CD8-positive, alpha-beta memory T cell (primary cell): ENCODE measurements at regions not wholly inside any gene's neighbourhood (a gene's known extent, or its start where the extent isn't known, plus 50 kb on each side); places are given as distances from the start of the nearest gene placed in this dataset.
A peak's percentile ranks its signal among the peaks of the same experiment; 100 is the strongest.

Experiments
- CTCF ChIA-PET: fragments of 350-600 bp; sonication (Branson Sonifier 250); formaldehyde crosslinking; loops from one replicate; lab custom pipeline; 2021; ENCODE audit warnings: antibody characterized with exemption; lab: Charles Lee
- POLR2A ChIA-PET: fragments of 350-600 bp; sonication (Branson Sonifier 250); formaldehyde crosslinking; loops from one replicate; lab custom pipeline; 2021; ENCODE audit warnings: antibody characterized with exemption; lab: Charles Lee
- DNase-seq, 5 donors: peaks; one replicate each; pipeline versions ENCODE4 v3.0.0 to v3.0.0-alpha.2; 2020 to 2022; ENCODE audit warnings: mixed read lengths in 1 of 5
- H3K27ac ChIP-seq: one replicate; pipeline ENCODE4 v1.7.0; 2013; ENCODE audit warnings: low read depth, mild to moderate bottlenecking, low read length, moderate library complexity
- H3K27me3 ChIP-seq: 2 replicates; pipeline ENCODE4 v1.7.0; 2013; ENCODE audit warnings: low read length, mild to moderate bottlenecking; ENCODE audit not compliant: insufficient read depth, poor library complexity, severe bottlenecking
- H3K36me3 ChIP-seq: 2 replicates; pipeline ENCODE4 v1.7.0; 2013; ENCODE audit warnings: mild to moderate bottlenecking, low read length, moderate library complexity; ENCODE audit not compliant: insufficient read depth
- H3K4me1 ChIP-seq: 2 replicates; pipeline ENCODE4 v1.7.0; 2013; ENCODE audit warnings: mild to moderate bottlenecking, low read length, moderate library complexity; ENCODE audit not compliant: insufficient read depth
- H3K4me3 ChIP-seq: 2 replicates; pipeline ENCODE4 v1.7.0; 2013; ENCODE audit warnings: mild to moderate bottlenecking, low read length
- H3K9me3 ChIP-seq: 2 replicates; pipeline ENCODE4 v1.7.0; 2013; ENCODE audit warnings: mild to moderate bottlenecking, low read length
- H3K27ac Mint-ChIP-seq, 8 donors: one replicate each; pipeline ENCODE4 v1.8.0; 2020 to 2021; ENCODE audit warnings: mixed read lengths in 8 of 8, mild to moderate bottlenecking in 6 of 8, inconsistent platforms in 3 of 8, moderate library complexity in 3 of 8
- H3K27me3 Mint-ChIP-seq, 2 donors: one replicate each; pipeline ENCODE4 v1.8.0; 2020 to 2021; ENCODE audit warnings: mixed read lengths in 2 of 2, mild to moderate bottlenecking in 1 of 2, moderate library complexity in 1 of 2
- H3K36me3 Mint-ChIP-seq, 3 donors: one replicate each; pipeline ENCODE4 v1.8.0; 2020 to 2021; ENCODE audit warnings: mixed read lengths in 3 of 3, inconsistent platforms in 1 of 3, mild to moderate bottlenecking in 1 of 3
- H3K4me1 Mint-ChIP-seq, 3 donors: one replicate each; pipeline ENCODE4 v1.8.0; 2020 to 2021; ENCODE audit warnings: mixed read lengths in 3 of 3, inconsistent platforms in 1 of 3, mild to moderate bottlenecking in 1 of 3
- H3K4me3 Mint-ChIP-seq, 7 donors: one replicate each; pipeline ENCODE4 v1.8.0; 2020 to 2021; ENCODE audit warnings: mixed read lengths in 7 of 7, mild to moderate bottlenecking in 6 of 7, moderate library complexity in 4 of 7, inconsistent platforms in 2 of 7
- H3K9me3 Mint-ChIP-seq, 5 donors: one replicate each; pipeline ENCODE4 v1.8.0; 2020 to 2022; ENCODE audit warnings: mixed read lengths in 5 of 5, mild to moderate bottlenecking in 3 of 5, moderate library complexity in 2 of 5, inconsistent platforms in 1 of 5

DNA sequence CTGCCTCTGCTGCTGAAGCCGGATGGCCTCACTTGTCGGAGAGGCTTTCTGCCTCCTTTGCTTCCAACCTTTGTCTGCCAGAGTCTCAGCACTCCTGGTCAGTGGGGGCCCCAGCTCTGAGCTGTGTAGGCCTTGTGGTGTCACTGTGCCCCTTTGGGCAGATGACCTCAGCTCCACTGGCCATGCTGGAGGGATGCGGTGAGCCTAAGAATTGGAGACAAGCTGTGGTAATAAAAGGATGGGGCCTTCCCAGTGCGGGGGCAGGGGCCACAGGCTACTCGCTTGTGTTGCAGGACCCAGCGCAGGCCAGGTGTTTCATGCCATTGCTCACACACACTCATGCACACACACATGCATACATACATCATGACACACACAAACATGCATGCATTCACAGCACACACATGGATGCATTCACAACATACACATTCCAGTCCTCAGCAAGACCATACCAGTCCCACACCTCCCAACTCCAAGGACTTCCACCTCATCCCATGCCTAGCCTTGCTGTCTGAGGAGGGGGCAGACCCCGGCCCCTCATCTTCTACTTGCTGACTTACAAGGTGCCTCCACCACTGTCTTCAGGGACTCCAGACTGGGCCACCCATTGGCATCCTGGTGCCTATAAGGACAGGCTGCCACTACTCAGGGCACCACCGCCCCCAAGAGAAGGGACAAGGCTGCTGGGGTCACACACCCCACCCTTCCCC, 237.7 kb downstream of the SYK start:
- Mint-ChIP-seq H3K36me3 (no peaks in the 10 kb centered on the region), H3K27me3 (peaks cover 15 to 25% of the 10 kb centered on the region in 2 donors), H3K4me1 (peaks cover 19 to 23% (median 19%) of the 10 kb centered on the region in 3 donors), H3K27ac (no peak overlapping the region), H3K4me3 (peak overlapping the region in 1 of 7 donors; percentile 44), H3K9me3 (no peaks in the 10 kb centered on the region)
- DNase-seq, result no peak
- H3K9me3 ChIP-seq, result no peaks in the 10 kb centered on the region
- H3K27me3 ChIP-seq, result no peaks in the 10 kb centered on the region
- peaks cover 11% of the 10 kb centered on the region for H3K4me1 ChIP-seq
- no peaks in the 10 kb centered on the region for H3K36me3 ChIP-seq
- ChIA-PET POLR2A (no interaction called here), CTCF (no interaction called here)
- H3K27ac ChIP-seq, result no peak overlapping the region
- H3K4me3 ChIP-seq, result no peak overlapping the region

DNA sequence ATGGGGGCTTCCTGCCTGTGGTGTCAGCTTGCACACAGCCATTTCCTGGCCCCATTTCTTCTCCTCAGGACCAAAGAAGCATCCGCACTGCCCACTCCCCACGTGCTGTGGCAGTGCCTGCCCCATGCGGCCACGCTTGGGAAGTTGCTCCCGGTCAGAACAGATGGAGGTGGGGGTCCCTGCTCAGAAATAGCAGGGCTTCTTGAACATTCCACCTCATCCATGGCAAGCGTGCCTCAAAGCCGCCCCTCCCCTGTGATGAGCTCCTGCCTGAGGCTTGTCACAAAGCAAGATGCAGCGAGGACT, 238.2 kb downstream of the SYK start:
- peaks cover 16 to 28% of the 10 kb centered on the region in 2 donors for H3K27me3 Mint-ChIP-seq
- peak overlapping the region in 1 of 8 donors; percentile 67 for H3K27ac Mint-ChIP-seq
- no peak overlapping the region for H3K4me3 ChIP-seq
- no peaks in the 10 kb centered on the region for H3K36me3 ChIP-seq
- H3K9me3 Mint-ChIP-seq, result no peaks in the 10 kb centered on the region
- no peak for DNase-seq
- peaks cover 11% of the 10 kb centered on the region for H3K4me1 ChIP-seq
- H3K4me1 Mint-ChIP-seq, result peaks cover 19 to 23% (median 19%) of the 10 kb centered on the region in 3 donors
- ChIA-PET POLR2A (no interaction called here), CTCF (no interaction called here)
- H3K4me3 Mint-ChIP-seq, result no peak overlapping the region
- H3K27ac ChIP-seq, result no peak overlapping the region
- peaks cover 0 to 2% (median 0%) of the 10 kb centered on the region in 3 donors for H3K36me3 Mint-ChIP-seq
- peaks cover 2% of the 10 kb centered on the region for H3K27me3 ChIP-seq
- H3K9me3 ChIP-seq, result no peaks in the 10 kb centered on the region

DNA sequence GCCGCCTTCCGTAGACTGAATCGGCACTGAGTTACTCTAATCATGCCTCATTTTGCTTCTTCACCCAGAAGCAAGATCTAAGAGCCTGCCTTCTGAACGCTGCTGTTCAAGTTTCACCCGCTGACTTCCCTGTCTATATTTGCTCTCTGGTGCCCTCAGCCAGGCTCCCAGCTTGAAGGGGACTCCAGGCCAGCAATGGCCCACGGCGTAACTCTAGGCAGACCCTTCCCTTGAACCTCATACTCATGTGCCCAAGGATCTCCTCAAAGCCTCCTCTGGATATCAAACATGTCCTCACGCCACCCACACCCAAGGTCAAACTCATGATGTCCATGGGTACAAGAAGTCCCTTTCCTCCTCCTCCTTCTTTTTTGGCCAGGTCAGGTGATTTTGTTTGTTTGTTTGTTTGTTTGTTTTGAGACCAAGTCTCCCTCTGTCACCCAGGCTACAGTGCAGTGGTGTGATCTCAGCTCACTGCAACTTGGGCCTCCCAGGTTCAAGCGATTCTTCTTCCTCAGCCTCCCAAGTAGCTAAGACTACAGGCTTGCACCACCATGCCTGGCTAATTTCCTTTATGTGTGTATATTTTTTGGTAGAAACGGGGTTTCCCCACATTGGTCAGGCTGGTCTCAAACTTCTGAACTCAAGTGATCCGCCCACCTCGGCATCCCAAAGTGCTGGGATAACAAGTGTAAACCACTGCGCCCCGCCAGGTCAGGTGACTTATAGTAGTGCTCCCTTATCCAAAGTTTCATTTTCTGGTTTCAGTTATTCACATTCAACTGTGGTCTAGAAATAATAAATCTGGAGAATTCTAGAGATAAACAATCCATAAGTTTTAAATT, 239.0 kb downstream of the SYK start:
- H3K4me3 Mint-ChIP-seq, result no peak overlapping the region
- H3K4me1 Mint-ChIP-seq, result peaks cover 19 to 23% (median 19%) of the 10 kb centered on the region in 3 donors
- POLR2A ChIA-PET, result no interaction called here

DNA sequence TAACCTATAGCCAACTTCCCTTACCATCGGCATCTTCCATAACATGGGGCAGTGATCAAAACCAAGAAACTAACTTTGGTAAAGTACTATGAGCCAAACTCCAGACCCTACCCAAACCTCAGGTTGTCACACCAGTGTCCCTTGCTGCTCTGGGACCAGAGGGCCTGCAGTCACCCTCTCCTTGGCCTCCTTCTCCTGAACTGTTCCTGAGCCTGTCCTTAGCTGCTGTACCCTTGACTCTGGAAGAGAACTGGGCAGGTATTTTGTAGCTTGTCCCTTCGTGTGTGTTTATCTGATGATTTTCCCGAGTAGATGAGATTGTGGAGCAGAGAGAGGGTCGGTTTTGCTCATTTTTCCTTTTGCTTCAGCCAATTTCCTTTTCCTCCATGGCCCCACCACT, 240.4 kb downstream of the SYK start:
- H3K27ac ChIP-seq, result no peak overlapping the region
- no peaks in the 10 kb centered on the region for H3K9me3 Mint-ChIP-seq
- ChIA-PET POLR2A (no interaction called here), CTCF (no interaction called here)
- peak overlapping the region in 1 of 8 donors; percentile 26 for H3K27ac Mint-ChIP-seq
- H3K27me3 Mint-ChIP-seq, result peaks cover 20 to 32% of the 10 kb centered on the region in 2 donors
- no peaks in the 10 kb centered on the region for H3K36me3 ChIP-seq
- no peak for DNase-seq
- H3K36me3 Mint-ChIP-seq, result peaks cover 0 to 6% (median 0%) of the 10 kb centered on the region in 3 donors
- peaks cover 14 to 23% (median 18%) of the 10 kb centered on the region in 3 donors for H3K4me1 Mint-ChIP-seq
- H3K27me3 ChIP-seq, result peaks cover 8% of the 10 kb centered on the region
- H3K9me3 ChIP-seq, result no peaks in the 10 kb centered on the region
- H3K4me1 ChIP-seq, result peaks cover 10% of the 10 kb centered on the region
- H3K4me3 Mint-ChIP-seq, result no peak overlapping the region
- no peak overlapping the region for H3K4me3 ChIP-seq

More for the DNA sequence above, 239.0 kb downstream of the SYK start:
- peaks cover 18 to 35% of the 10 kb centered on the region in 2 donors for H3K27me3 Mint-ChIP-seq
- peaks cover 0 to 6% (median 0%) of the 10 kb centered on the region in 3 donors for H3K36me3 Mint-ChIP-seq
- H3K4me1 ChIP-seq, result peaks cover 11% of the 10 kb centered on the region
- no peak overlapping the region for H3K4me3 ChIP-seq
- CTCF ChIA-PET, result no interaction called here
- peaks cover 8% of the 10 kb centered on the region for H3K27me3 ChIP-seq
- no peaks in the 10 kb centered on the region for H3K36me3 ChIP-seq
- no peak overlapping the region for H3K27ac ChIP-seq
- H3K9me3 ChIP-seq, result no peaks in the 10 kb centered on the region
- peak overlapping the region in 2 of 8 donors; percentile 43 to 67 for H3K27ac Mint-ChIP-seq
- H3K9me3 Mint-ChIP-seq, result no peaks in the 10 kb centered on the region
- no peak for DNase-seq

DNA sequence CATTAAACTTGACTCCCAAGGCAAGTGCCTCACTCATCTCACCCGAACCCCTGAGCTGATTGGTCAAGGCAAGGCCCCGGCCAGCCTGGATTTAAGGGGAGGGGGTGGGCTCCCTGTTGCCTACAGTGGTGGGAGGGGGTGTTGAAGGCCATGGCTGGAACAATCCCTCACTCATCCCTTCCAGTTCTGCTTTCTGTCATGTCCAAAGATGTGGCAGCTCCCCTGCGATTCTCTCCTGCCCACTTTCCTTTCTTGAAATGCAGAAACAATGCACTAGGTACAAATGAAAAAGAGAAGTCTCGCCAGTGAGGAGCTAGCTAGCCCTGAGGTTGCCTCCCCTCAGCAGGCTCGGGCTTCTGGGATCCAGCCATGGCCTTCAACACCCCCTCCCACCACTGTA, 240.9 kb downstream of the SYK start:
- CTCF ChIA-PET, result no interaction called here
- no peaks in the 10 kb centered on the region for H3K9me3 Mint-ChIP-seq
- H3K4me1 ChIP-seq, result peaks cover 10% of the 10 kb centered on the region

DNA sequence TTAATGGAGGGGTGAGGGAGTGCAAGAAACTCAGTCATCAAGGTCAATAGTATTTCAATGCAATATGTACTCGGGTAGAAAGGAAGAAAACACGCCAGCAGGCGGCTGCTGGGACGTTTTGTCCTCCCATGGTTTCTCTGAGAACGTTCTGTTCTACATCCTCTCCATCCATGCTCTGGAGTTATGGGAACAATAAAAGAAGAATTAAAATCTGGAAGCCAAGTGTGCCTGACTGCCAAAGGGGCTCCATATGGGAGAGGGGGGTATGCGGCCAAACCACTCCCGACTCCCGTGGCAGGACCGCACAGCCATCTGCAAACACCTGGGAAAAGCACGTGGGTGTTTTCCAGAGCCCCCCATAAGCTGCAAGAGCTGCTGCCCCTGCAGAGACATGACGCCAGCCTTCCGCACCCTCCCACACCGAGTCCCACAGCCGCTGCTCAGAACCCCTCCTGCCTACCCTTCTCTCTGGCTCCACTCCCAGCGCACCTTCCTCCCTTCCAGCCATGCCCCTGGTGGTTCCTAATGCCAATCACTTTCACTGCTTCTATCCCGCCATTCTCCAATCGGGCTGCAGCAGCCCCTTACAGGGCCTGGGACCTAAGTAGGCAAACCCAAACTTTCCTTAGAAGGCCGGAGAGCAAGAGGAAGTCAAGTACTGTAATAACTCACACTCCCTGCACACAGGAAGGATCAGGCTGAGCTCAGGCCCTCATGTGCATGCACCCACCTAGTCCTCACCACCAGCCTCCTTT, 241.6 kb downstream of the SYK start:
- peaks cover 10% of the 10 kb centered on the region for H3K4me1 ChIP-seq
- H3K36me3 ChIP-seq, result no peaks in the 10 kb centered on the region
- Mint-ChIP-seq H3K4me3 (no peak overlapping the region), H3K36me3 (peaks cover 0 to 6% (median 0%) of the 10 kb centered on the region in 3 donors), H3K4me1 (peaks cover 17 to 24% (median 21%) of the 10 kb centered on the region in 3 donors), H3K27me3 (peaks cover 16 to 32% of the 10 kb centered on the region in 2 donors), H3K27ac (peak overlapping the region in 1 of 8 donors; percentile 72), H3K9me3 (no peaks in the 10 kb centered on the region)
- POLR2A ChIA-PET, result no interaction called here
- H3K4me3 ChIP-seq, result no peak overlapping the region
- H3K27me3 ChIP-seq, result peaks cover 8% of the 10 kb centered on the region
- H3K9me3 ChIP-seq, result no peaks in the 10 kb centered on the region
- no peak for DNase-seq
- CTCF ChIA-PET, result no interaction called here
- H3K27ac ChIP-seq, result no peak overlapping the region

More for the DNA sequence above, 240.9 kb downstream of the SYK start:
- no peaks in the 10 kb centered on the region for H3K9me3 ChIP-seq
- no peak for DNase-seq
- H3K27me3 Mint-ChIP-seq, result peaks cover 18 to 32% of the 10 kb centered on the region in 2 donors
- H3K27ac Mint-ChIP-seq, result no peak overlapping the region
- H3K4me1 Mint-ChIP-seq, result peaks cover 14 to 22% (median 18%) of the 10 kb centered on the region in 3 donors
- no peak overlapping the region for H3K4me3 ChIP-seq
- no peaks in the 10 kb centered on the region for H3K36me3 ChIP-seq
- POLR2A ChIA-PET, result no interaction called here
- H3K4me3 Mint-ChIP-seq, result peak overlapping the region in 1 of 7 donors; percentile 23
- H3K27me3 ChIP-seq, result peaks cover 8% of the 10 kb centered on the region
- H3K36me3 Mint-ChIP-seq, result peaks cover 0 to 6% (median 0%) of the 10 kb centered on the region in 3 donors
- H3K27ac ChIP-seq, result no peak overlapping the region

DNA sequence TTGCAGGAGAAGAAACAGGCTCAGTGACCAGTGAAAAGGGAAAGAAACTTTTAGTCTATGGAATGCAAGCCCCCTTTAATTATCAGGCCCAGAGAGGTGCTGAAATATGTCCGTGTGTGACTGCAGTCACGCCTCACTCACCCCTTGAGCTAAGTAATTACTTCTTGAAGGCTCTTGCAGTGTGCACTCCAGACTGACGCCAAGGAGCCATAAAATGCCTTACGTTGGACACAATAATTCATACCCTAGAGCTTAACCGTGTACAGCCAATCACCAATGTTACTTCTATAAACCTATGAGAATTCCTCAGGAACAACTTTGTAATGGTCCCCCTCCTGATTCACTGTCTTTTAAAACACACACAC, 242.2 kb downstream of the SYK start:
- Mint-ChIP-seq H3K27me3 (peaks cover 16 to 32% of the 10 kb centered on the region in 2 donors), H3K36me3 (peaks cover 0 to 6% (median 0%) of the 10 kb centered on the region in 3 donors), H3K9me3 (no peaks in the 10 kb centered on the region), H3K4me3 (no peak overlapping the region), H3K4me1 (peaks cover 17 to 25% (median 21%) of the 10 kb centered on the region in 3 donors), H3K27ac (peak overlapping the region in 1 of 8 donors; percentile 72)
- DNase-seq, result no peak
- H3K4me1 ChIP-seq, result peaks cover 10% of the 10 kb centered on the region
- no peak overlapping the region for H3K27ac ChIP-seq
- ChIA-PET POLR2A (no interaction called here), CTCF (no interaction called here)
- H3K36me3 ChIP-seq, result no peaks in the 10 kb centered on the region
- peaks cover 8% of the 10 kb centered on the region for H3K27me3 ChIP-seq
- no peak overlapping the region for H3K4me3 ChIP-seq
- H3K9me3 ChIP-seq, result no peaks in the 10 kb centered on the region
